Stimulated activated naive B cell treated with anti-CD40 and anti-IgM and Interleukin-4, amounts not matched to agents 10 μg/mL and 1 μg/mL and 100 μg/mL, for 72 hours (primary cell): ENCODE measurements at regions not wholly inside any gene's neighbourhood (a gene's known extent, or its start where the extent isn't known, plus 50 kb on each side); places are given as distances from the start of the nearest gene placed in this dataset.

Experiments
- ATAC-seq, 2 donors: fragments of 150-1000 bp; cut with Tn5 transposase; replicated peaks; 2 replicates each; pipeline ENCODE4 v1.10.0; 2021; ENCODE audit warnings: moderate library complexity in 1 of 2
- DNase-seq: peaks from one replicate; pipeline ENCODE4 v3.0.0; 2021
- H3K27ac Mint-ChIP-seq: one replicate; pipeline ENCODE4 v1.8.0; 2022; ENCODE audit warnings: mild to moderate bottlenecking, mixed read lengths
- H3K27me3 Mint-ChIP-seq, 2 donors: one replicate each; pipeline ENCODE4 v1.8.0; 2022; ENCODE audit warnings: mixed read lengths in 2 of 2
- H3K36me3 Mint-ChIP-seq, 2 donors: one replicate each; pipeline ENCODE4 v1.8.0; 2022; ENCODE audit warnings: mixed read lengths in 2 of 2, mild to moderate bottlenecking in 1 of 2
- H3K4me1 Mint-ChIP-seq, 2 donors: one replicate each; pipeline ENCODE4 v1.8.0; 2022; ENCODE audit warnings: mixed read lengths in 2 of 2, mild to moderate bottlenecking in 1 of 2
- H3K4me3 Mint-ChIP-seq, 2 donors: one replicate each; pipeline ENCODE4 v1.8.0; 2022; ENCODE audit warnings: mild to moderate bottlenecking in 2 of 2, mixed read lengths in 2 of 2, moderate library complexity in 1 of 2
- H3K9me3 Mint-ChIP-seq, 2 donors: one replicate each; pipeline ENCODE4 v1.8.0; 2022; ENCODE audit warnings: mixed read lengths in 2 of 2, mild to moderate bottlenecking in 1 of 2

DNA sequence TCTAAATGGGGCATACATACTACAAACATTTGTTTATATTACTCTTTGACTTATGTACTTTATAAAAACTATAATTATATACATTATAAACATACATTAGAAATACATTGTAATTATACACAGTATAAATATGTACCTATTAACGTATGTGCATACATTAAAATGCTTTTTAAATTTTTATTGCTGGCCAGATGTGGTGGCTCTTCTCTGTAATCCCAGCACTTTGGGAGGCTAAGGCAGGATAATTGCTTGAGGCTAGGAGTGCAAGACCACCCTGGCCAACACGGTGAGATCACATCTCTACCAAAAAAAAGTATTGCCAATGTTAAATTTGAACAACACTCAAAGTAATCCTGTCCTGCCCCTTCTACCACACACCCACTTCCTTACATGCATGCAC lies 1037.0 kb downstream of the GRM8 start:
- no peaks in the 10 kb centered on the region for H3K27me3 Mint-ChIP-seq
- H3K9me3 Mint-ChIP-seq = peaks cover 0 to 7% of the 10 kb centered on the region in 2 donors
- no peak overlapping the region for H3K27ac Mint-ChIP-seq
- H3K4me3 Mint-ChIP-seq = no peak overlapping the region
- DNase-seq (no peak), ATAC-seq (no peak)
- H3K36me3 Mint-ChIP-seq = no peaks in the 10 kb centered on the region
- no peaks in the 10 kb centered on the region for H3K4me1 Mint-ChIP-seq

DNA sequence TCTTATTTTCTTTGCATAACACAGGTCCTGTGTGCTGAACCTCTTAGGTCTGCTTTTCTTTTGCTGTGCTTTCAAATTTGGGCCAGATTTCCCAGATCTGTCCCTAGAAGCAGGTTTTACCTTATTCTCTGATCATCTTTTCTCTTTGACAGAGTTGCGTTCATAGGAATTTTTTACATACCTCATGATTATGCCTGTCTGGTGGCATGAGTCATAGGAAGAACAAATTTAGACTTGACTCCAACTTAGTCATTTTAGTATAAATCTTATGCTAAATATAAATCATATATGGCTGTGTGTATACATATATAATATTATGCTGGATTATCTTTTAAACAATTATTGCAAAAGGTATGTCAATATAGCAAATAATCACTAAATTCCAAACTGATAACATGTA lies 1038.9 kb downstream of the GRM8 start:
- Mint-ChIP-seq H3K27ac (no peak overlapping the region), H3K9me3 (no peaks in the 10 kb centered on the region), H3K4me1 (no peaks in the 10 kb centered on the region), H3K36me3 (no peaks in the 10 kb centered on the region), H3K27me3 (no peaks in the 10 kb centered on the region), H3K4me3 (no peak overlapping the region)
- ATAC-seq (no peak), DNase-seq (no peak)

DNA sequence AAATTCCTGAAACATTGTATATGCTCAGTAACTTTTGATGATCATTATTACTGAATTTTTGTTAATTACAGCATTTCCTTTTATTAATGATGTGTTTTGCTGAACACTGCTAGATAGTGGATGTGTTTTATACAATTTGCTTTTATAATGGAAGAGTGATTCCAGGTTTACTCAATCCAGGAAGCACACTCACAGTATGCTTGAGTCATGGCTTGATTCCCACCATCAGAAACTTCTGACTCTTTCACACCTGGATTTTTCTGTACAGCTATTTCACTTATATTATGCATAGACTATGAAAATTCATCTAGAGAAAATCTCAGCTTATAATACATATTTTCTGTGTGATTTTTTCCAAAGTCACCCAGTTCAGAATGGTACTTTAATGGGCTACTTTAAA lies 1040.9 kb downstream of the GRM8 start:
- no peak for DNase-seq

GRCh38 chr7:126210707-126211106 lies 1042.0 kb downstream of the GRM8 start:
- no peaks in the 10 kb centered on the region for H3K36me3 Mint-ChIP-seq
- no peaks in the 10 kb centered on the region for H3K4me1 Mint-ChIP-seq
- no peaks in the 10 kb centered on the region for H3K9me3 Mint-ChIP-seq
- no peaks in the 10 kb centered on the region for H3K27me3 Mint-ChIP-seq
- no peak for DNase-seq
- H3K27ac Mint-ChIP-seq = no peak overlapping the region
- no peak overlapping the region for H3K4me3 Mint-ChIP-seq
- no peak for ATAC-seq

More for the DNA sequence above, 1040.9 kb downstream of the GRM8 start:
- Mint-ChIP-seq H3K4me1 (no peaks in the 10 kb centered on the region), H3K27ac (no peak overlapping the region), H3K9me3 (no peaks in the 10 kb centered on the region), H3K27me3 (no peaks in the 10 kb centered on the region), H3K4me3 (no peak overlapping the region), H3K36me3 (no peaks in the 10 kb centered on the region)
- no peak for ATAC-seq

GRCh38 chr7:126203185-126203584 lies 1049.6 kb downstream of the GRM8 start:
- no peak for DNase-seq
- no peak for ATAC-seq
- H3K9me3 Mint-ChIP-seq = peaks cover 0 to 1% of the 10 kb centered on the region in 2 donors
- H3K27me3 Mint-ChIP-seq = no peaks in the 10 kb centered on the region
- no peaks in the 10 kb centered on the region for H3K4me1 Mint-ChIP-seq
- H3K36me3 Mint-ChIP-seq = no peaks in the 10 kb centered on the region
- H3K27ac Mint-ChIP-seq = no peak overlapping the region
- no peak overlapping the region for H3K4me3 Mint-ChIP-seq

GRCh38 chr7:126202177-126202576 lies 1050.6 kb downstream of the GRM8 start:
- no peak overlapping the region for H3K4me3 Mint-ChIP-seq
- no peak overlapping the region for H3K27ac Mint-ChIP-seq
- DNase-seq (no peak), ATAC-seq (no peak)
- H3K9me3 Mint-ChIP-seq = peaks cover 0 to 1% of the 10 kb centered on the region in 2 donors
- H3K4me1 Mint-ChIP-seq = no peaks in the 10 kb centered on the region
- H3K36me3 Mint-ChIP-seq = no peaks in the 10 kb centered on the region
- H3K27me3 Mint-ChIP-seq = no peaks in the 10 kb centered on the region

DNA sequence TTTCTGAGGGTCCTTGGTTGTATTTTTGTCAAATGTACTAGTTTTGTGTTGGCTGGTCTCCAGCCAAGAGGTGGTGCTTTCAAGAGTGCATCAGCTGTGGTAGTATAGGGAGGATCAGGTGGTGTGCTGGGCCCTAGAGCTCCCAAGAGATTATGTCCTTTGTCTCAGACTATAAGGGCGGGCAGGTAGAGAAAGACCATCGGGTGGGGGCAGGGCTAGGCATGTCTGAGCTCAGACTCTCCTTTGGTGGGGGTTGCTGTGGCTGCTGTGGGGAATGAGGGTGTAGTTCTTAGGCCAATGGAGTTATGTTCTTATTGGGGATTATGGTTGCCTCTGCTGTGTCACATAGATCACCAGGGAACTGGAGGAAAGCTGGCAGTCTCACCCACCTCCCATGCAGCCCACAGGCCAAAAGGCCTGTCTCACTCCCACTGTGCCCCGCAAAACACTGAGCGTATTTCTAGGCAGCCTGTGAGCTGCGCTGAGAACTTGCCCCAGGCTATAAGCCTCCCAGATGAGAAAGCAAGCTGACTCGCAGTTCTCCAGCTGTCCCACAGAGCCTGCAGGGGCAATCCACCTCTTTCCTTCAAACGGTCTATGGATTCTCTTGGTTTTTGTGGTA lies 1066.7 kb downstream of the GRM8 start:
- Mint-ChIP-seq H3K27ac (no peak overlapping the region), H3K36me3 (no peaks in the 10 kb centered on the region), H3K27me3 (no peaks in the 10 kb centered on the region), H3K4me1 (no peaks in the 10 kb centered on the region), H3K9me3 (peaks cover 7 to 8% of the 10 kb centered on the region in 2 donors), H3K4me3 (no peak overlapping the region)
- ATAC-seq (no peak), DNase-seq (no peak)

GRCh38 chr7:126179916-126180315 lies 1072.8 kb downstream of the GRM8 start:
- no peaks in the 10 kb centered on the region for H3K4me1 Mint-ChIP-seq
- no peaks in the 10 kb centered on the region for H3K36me3 Mint-ChIP-seq
- H3K27ac Mint-ChIP-seq = no peak overlapping the region

DNA sequence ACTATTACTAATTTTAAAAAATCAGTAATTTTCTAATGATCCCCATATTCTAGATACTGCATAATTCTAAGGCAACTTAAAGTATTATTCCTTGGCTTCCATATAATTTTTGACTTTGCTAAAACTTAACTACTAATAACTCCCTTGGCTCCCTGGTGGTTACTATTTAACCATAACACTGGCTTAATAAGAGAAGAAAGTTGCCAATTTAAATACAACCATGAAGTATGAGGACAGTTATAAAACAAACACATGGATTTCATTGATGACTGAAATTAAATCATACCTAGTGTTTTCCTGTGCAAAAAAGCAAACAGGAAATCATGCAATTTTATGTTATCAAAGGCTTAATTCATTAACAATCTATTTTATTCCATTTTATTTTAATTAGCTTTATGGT lies 1073.9 kb downstream of the GRM8 start:
- DNase-seq = no peak
- Mint-ChIP-seq H3K27ac (no peak overlapping the region), H3K9me3 (peaks cover 6 to 14% of the 10 kb centered on the region in 2 donors), H3K36me3 (no peaks in the 10 kb centered on the region), H3K4me3 (no peak overlapping the region), H3K27me3 (no peaks in the 10 kb centered on the region), H3K4me1 (no peaks in the 10 kb centered on the region)
- ATAC-seq = no peak

More at GRCh38 chr7:126179916-126180315, 1072.8 kb downstream of the GRM8 start:
- Mint-ChIP-seq H3K9me3 (peaks cover 6 to 14% of the 10 kb centered on the region in 2 donors), H3K4me3 (no peak overlapping the region), H3K27me3 (no peaks in the 10 kb centered on the region)
- no peak for DNase-seq
- ATAC-seq = no peak

DNA sequence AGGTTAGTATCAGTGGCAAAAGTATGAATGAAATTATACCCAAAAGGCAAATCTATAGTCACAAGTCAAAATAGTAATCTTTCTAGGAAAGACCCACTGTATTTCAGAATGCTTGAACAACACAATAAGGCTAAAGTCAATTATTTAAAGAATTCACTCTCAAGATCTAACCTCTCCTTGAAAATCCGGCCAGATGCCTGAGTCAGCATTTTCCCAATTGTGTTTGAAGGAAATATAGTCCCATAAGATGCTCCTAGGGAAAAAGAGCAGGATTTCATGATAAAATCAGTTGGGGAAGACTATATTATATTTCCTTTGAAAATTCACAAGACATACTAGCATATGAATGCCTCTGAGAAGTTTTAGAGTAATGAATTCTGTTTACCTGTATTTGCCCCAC lies 1075.0 kb downstream of the GRM8 start:
- ATAC-seq = no peak
- DNase-seq = no peak
- Mint-ChIP-seq H3K27me3 (no peaks in the 10 kb centered on the region), H3K36me3 (no peaks in the 10 kb centered on the region), H3K4me3 (no peak overlapping the region), H3K27ac (no peak overlapping the region), H3K9me3 (peaks cover 5 to 14% of the 10 kb centered on the region in 2 donors), H3K4me1 (no peaks in the 10 kb centered on the region)

- peaks cover 0 to 4% of the 10 kb centered on the region in 2 donors for H3K9me3 Mint-ChIP-seq
- H3K4me3 Mint-ChIP-seq = no peak overlapping the region
- H3K36me3 Mint-ChIP-seq = no peaks in the 10 kb centered on the region
- no peak overlapping the region for H3K27ac Mint-ChIP-seq
- no peaks in the 10 kb centered on the region for H3K4me1 Mint-ChIP-seq
- no peak for ATAC-seq
- H3K27me3 Mint-ChIP-seq = no peaks in the 10 kb centered on the region
- DNase-seq = no peak
Measured at GRCh38 chr7:126166645-126167044, 1086.1 kb downstream of the GRM8 start.

- ATAC-seq (no peak), DNase-seq (no peak)
- H3K9me3 Mint-ChIP-seq = peaks cover 0 to 8% of the 10 kb centered on the region in 2 donors
- no peak overlapping the region for H3K27ac Mint-ChIP-seq
- H3K27me3 Mint-ChIP-seq = no peaks in the 10 kb centered on the region
- no peaks in the 10 kb centered on the region for H3K4me1 Mint-ChIP-seq
- no peak overlapping the region for H3K4me3 Mint-ChIP-seq
- no peaks in the 10 kb centered on the region for H3K36me3 Mint-ChIP-seq
Measured at GRCh38 chr7:126163647-126164046, 1089.1 kb downstream of the GRM8 start.

DNA sequence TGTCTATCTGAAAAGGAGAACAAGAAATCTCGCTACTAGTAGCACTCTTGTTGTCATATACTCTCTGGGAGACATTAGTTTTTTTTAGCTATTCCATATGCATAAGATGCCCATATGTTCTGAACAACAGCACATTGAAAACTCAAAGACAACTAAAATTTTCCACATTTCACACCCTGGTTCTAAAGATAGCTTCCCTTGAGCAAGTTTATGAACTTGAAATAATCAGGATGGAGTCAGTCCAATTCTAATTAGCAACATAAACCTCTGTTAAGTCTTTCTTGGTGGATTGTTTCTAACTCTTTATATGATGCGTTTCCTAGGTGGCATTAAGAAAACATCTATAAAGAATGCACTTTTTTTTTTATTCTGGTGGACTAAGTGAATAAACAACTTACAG lies 1095.3 kb downstream of the GRM8 start:
- H3K9me3 Mint-ChIP-seq = peaks cover 0 to 9% of the 10 kb centered on the region in 2 donors
- H3K27me3 Mint-ChIP-seq = no peaks in the 10 kb centered on the region
- no peaks in the 10 kb centered on the region for H3K4me1 Mint-ChIP-seq
- H3K36me3 Mint-ChIP-seq = no peaks in the 10 kb centered on the region
- ATAC-seq = no peak
- no peak overlapping the region for H3K4me3 Mint-ChIP-seq
- H3K27ac Mint-ChIP-seq = no peak overlapping the region
- DNase-seq = no peak

DNA sequence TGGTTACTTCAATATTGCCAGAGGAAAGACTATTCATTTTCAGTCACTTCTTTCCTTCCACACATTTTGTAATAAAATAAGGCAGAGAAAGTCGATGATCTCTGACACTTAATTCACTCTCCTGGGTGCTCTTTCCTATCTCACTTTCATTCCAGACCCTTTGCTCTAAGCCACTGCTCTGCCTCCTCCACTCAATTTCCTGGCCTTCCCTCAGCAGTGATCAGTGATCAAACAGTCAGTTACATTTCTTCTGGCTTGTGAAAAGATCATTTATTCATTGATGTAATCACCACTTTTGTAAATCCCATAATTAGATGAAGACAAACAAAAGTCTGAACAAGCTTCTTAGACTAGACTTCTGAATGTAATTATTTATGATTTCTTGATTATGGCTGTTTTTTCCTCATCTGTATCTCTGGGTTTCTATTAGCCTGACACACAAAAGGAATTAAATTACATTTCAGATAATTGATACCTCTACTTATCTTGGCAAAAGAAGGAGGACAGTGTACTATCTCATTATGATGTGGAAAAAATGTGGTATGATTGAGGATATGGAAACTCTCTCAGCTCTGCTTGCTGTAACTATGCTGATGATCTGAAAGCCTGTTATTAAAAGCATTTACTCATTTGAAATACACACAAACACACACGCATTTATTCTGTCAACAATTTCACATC lies 1102.3 kb downstream of the GRM8 start:
- Mint-ChIP-seq H3K27me3 (no peaks in the 10 kb centered on the region), H3K36me3 (no peaks in the 10 kb centered on the region), H3K27ac (no peak overlapping the region), H3K9me3 (no peaks in the 10 kb centered on the region), H3K4me3 (no peak overlapping the region), H3K4me1 (no peaks in the 10 kb centered on the region)
- ATAC-seq = no peak
- DNase-seq = no peak

- Mint-ChIP-seq H3K9me3 (no peaks in the 10 kb centered on the region), H3K4me3 (no peak overlapping the region), H3K27me3 (no peaks in the 10 kb centered on the region), H3K27ac (no peak overlapping the region), H3K4me1 (no peaks in the 10 kb centered on the region), H3K36me3 (no peaks in the 10 kb centered on the region)
- ATAC-seq = no peak
- no peak for DNase-seq
Measured at GRCh38 chr7:126140858-126141466, 1111.8 kb downstream of the GRM8 start.
